ENCODE measurements at regions not wholly inside any gene's neighbourhood (a gene's known extent, or its start where the extent isn't known, plus 50 kb on each side); places are given as distances from the start of the nearest gene placed in this dataset.
"Not testable (repeated sequence)": the region's sequence is repeated elsewhere in the genome, so short reads cannot be mapped to it uniquely, and the experiment has no call there.

DNA sequence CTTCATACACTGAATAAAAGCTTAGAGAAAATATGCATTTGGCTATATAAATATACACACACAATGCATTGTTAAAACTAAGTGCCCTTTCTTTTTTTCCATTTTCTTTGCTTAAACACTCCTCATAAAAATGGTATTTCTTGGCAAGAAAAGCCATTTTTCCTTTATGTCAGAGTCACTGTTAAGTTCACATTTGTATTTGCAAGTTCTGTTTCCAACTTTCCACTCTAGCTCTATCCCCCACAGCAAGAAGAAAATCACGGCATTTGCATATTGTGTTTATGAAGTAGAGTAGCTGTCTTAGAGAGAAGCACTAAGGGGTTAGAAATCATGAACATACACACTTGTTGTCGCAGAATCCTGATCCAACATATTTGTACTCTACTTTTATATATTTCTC, 662.1 kb upstream of the MEF2C start:
- TF ChIP-seq CTCF (IDR thresholded peaks at IDR 0.05; ENCODE audit: insufficient read depth, low read depth, low read length, missing control alignments), result no peak
- H3K4me3 ChIP-seq (ENCODE audit: low read depth, low read length), result no peak overlapping the region
- no peak for DNase-seq (ENCODE audit: low read depth)

DNA sequence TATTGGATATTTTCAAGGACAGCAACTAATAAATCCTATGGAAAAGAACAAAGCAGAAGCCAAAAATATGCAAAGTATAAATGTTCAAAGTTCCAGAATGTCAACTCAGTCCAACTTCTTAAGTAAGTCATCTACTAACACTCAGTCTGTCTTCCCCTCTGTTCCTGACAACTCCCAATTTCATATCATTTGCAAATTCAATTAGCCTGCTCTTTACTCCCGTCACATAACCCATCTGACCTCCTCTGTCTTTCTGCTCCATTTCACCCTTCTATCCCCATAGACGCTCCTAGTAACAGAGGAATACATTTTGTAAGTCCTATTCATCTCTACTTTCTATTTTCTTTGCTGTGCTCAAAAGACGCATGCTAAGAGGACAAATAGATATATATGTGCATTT, 659.8 kb upstream of the MEF2C start:
- H3K4me3 ChIP-seq (ENCODE audit: low read depth, low read length), result no peak overlapping the region
- TF ChIP-seq CTCF (IDR thresholded peaks at IDR 0.05; ENCODE audit: insufficient read depth, low read depth, low read length, missing control alignments), result no peak
- no peak for DNase-seq (ENCODE audit: low read depth)

DNA sequence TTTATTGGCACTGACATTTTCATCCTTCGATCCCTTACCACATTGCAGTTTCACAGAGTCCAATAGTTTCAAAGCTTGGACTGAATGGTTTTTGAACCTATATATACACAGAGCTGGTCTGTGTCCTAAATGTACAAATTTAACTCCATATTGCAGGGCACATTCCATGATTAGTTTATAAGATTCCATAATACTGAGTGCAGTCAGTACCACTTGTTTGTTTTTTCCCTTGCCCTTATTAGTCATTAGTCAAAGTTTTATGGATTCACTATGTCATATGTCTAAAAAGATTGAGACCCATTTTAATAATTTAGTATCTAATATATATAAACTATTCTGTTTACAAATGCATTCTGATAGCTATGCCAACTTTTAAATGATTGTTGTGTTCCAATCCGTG, 654.8 kb upstream of the MEF2C start:
- H3K4me3 ChIP-seq (ENCODE audit: low read depth, low read length), result no peak overlapping the region
- no peak for DNase-seq (ENCODE audit: low read depth)
- TF ChIP-seq CTCF (IDR thresholded peaks at IDR 0.05; ENCODE audit: insufficient read depth, low read depth, low read length, missing control alignments), result no peak

DNA sequence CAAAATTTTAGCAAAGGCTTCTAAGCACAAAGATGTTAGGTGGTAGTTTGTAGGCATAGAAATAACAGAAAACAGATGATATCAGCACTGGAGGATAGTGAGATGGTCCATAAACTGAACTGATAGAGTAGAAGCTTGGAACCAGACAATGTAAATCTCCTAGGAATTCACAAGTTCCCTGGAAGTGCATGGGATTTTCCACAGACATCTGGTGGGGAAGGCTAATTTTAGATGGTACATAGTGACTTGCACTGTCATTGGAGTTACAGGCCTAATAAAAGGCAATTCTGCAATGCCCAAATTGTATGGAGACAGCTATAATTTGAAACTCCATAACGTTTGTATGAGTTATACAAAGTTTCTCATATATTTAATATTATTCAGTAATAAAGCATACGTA, 653.0 kb upstream of the MEF2C start:
- H3K4me3 ChIP-seq (ENCODE audit: low read depth, low read length), result no peak overlapping the region
- DNase-seq (ENCODE audit: low read depth), result no peak
- no peak for TF ChIP-seq CTCF (IDR thresholded peaks at IDR 0.05; ENCODE audit: insufficient read depth, low read depth, low read length, missing control alignments)

- H3K4me3 ChIP-seq (ENCODE audit: low read depth, low read length), result no peak overlapping the region
- TF ChIP-seq CTCF (IDR thresholded peaks at IDR 0.05; ENCODE audit: insufficient read depth, low read depth, low read length, missing control alignments), result no peak
- DNase-seq (ENCODE audit: low read depth), result no peak
These were observed 652.4 kb upstream of the MEF2C start for GRCh38 chr5:89535411-89535810.

GRCh38 chr5:89534331-89534730, 651.3 kb upstream of the MEF2C start:
- H3K4me3 ChIP-seq (ENCODE audit: low read depth, low read length), result no peak overlapping the region
- no peak for TF ChIP-seq CTCF (IDR thresholded peaks at IDR 0.05; ENCODE audit: insufficient read depth, low read depth, low read length, missing control alignments)
- no peak for DNase-seq (ENCODE audit: low read depth)

GRCh38 chr5:89524785-89525184, 641.8 kb upstream of the MEF2C start:
- TF ChIP-seq CTCF (IDR thresholded peaks at IDR 0.05; ENCODE audit: insufficient read depth, low read depth, low read length, missing control alignments), result no peak
- no peak overlapping the region for H3K4me3 ChIP-seq (ENCODE audit: low read depth, low read length)
- no peak for DNase-seq (ENCODE audit: low read depth)

GRCh38 chr5:89523867-89524266, 640.9 kb upstream of the MEF2C start:
- not testable (repeated sequence) for H3K4me3 ChIP-seq (ENCODE audit: low read depth, low read length)

More at GRCh38 chr5:89523867-89524266, 640.9 kb upstream of the MEF2C start:
- not testable (repeated sequence) for DNase-seq (ENCODE audit: low read depth)

Measured in GM12865 (cell line).